ENCODE measurements at regions not wholly inside any gene's neighbourhood (a gene's known extent, or its start where the extent isn't known, plus 50 kb on each side); places are given as distances from the start of the nearest gene placed in this dataset.
"Not testable (repeated sequence)": the region's sequence is repeated elsewhere in the genome, so short reads cannot be mapped to it uniquely, and the experiment has no call there.

GRCh38 chr9:78893774-78894401 lies 597.0 kb downstream of the PSAT1 start:
- in situ Hi-C loops (cut with HindIII; ENCODE audit: low sequenced_read_pairs) = no loop called here

GRCh38 chr9:78896479-78896878 lies 599.6 kb downstream of the PSAT1 start:
- in situ Hi-C loops (cut with HindIII; ENCODE audit: low sequenced_read_pairs) = no loop called here

- in situ Hi-C loops (cut with HindIII; ENCODE audit: low sequenced_read_pairs) = no loop called here
Observed at GRCh38 chr9:78898234-78898633, 601.3 kb downstream of the PSAT1 start.

GRCh38 chr9:78899006-78899405 lies 602.1 kb downstream of the PSAT1 start:
- in situ Hi-C loops (cut with HindIII; ENCODE audit: low sequenced_read_pairs) = no loop called here

- in situ Hi-C loops (cut with HindIII; ENCODE audit: low sequenced_read_pairs) = no loop called here
Observed at GRCh38 chr9:78900500-78900899, 603.6 kb downstream of the PSAT1 start.

GRCh38 chr9:78902051-78902450 lies 605.1 kb downstream of the PSAT1 start:
- in situ Hi-C loops (cut with HindIII; ENCODE audit: low sequenced_read_pairs) = no loop called here

- in situ Hi-C loops (cut with HindIII; ENCODE audit: low sequenced_read_pairs) = no loop called here
Observed at GRCh38 chr9:78903581-78903980, 606.7 kb downstream of the PSAT1 start.

- in situ Hi-C loops (cut with HindIII; ENCODE audit: low sequenced_read_pairs) = no loop called here
Observed at GRCh38 chr9:78904686-78905085, 607.8 kb downstream of the PSAT1 start.

GRCh38 chr9:78905387-78905786 lies 608.5 kb downstream of the PSAT1 start:
- in situ Hi-C loops (cut with HindIII; ENCODE audit: low sequenced_read_pairs) = no loop called here

GRCh38 chr9:78905986-78906755 lies 609.2 kb downstream of the PSAT1 start:
- in situ Hi-C loops (cut with HindIII; ENCODE audit: low sequenced_read_pairs) = no loop called here

GRCh38 chr9:78909566-78909965 lies 612.6 kb downstream of the PSAT1 start:
- in situ Hi-C loops (cut with HindIII; ENCODE audit: low sequenced_read_pairs) = no loop called here

GRCh38 chr9:78916884-78917283 lies 620.0 kb downstream of the PSAT1 start:
- in situ Hi-C loops (cut with HindIII; ENCODE audit: low sequenced_read_pairs) = not testable (repeated sequence)

GRCh38 chr9:78918976-78919375 lies 622.1 kb downstream of the PSAT1 start:
- in situ Hi-C loops (cut with HindIII; ENCODE audit: low sequenced_read_pairs) = no loop called here

GRCh38 chr9:78919701-78920100 lies 622.8 kb downstream of the PSAT1 start:
- in situ Hi-C loops (cut with HindIII; ENCODE audit: low sequenced_read_pairs) = no loop called here

- in situ Hi-C loops (cut with HindIII; ENCODE audit: low sequenced_read_pairs) = no loop called here
Observed at GRCh38 chr9:78921341-78921740, 624.4 kb downstream of the PSAT1 start.

- in situ Hi-C loops (cut with HindIII; ENCODE audit: low sequenced_read_pairs) = no loop called here
Observed at GRCh38 chr9:78923966-78924659, 627.2 kb downstream of the PSAT1 start.

GRCh38 chr9:78927099-78927940 lies 630.4 kb downstream of the PSAT1 start:
- in situ Hi-C loops (cut with HindIII; ENCODE audit: low sequenced_read_pairs) = no loop called here

GRCh38 chr9:78928625-78929405 lies 631.9 kb downstream of the PSAT1 start:
- in situ Hi-C loops (cut with HindIII; ENCODE audit: low sequenced_read_pairs) = no loop called here

GRCh38 chr9:78930281-78930680 lies 633.4 kb downstream of the PSAT1 start:
- in situ Hi-C loops (cut with HindIII; ENCODE audit: low sequenced_read_pairs) = no loop called here
